GM19463 (cell line): ENCODE measurements at regions not wholly inside any gene's neighbourhood (a gene's known extent, or its start where the extent isn't known, plus 50 kb on each side); places are given as distances from the start of the nearest gene placed in this dataset.
"Not testable (repeated sequence)": the region's sequence is repeated elsewhere in the genome, so short reads cannot be mapped to it uniquely, and the experiment has no call there.

Experiments used
- ATAC-seq: cut with Tn5 transposase; IDR thresholded peaks from one replicate; pipeline ENCODE4 v1.9.1; 2021; ENCODE audit warnings: mild to moderate bottlenecking, moderate library complexity; ENCODE audit not compliant: unreplicated experiment

DNA sequence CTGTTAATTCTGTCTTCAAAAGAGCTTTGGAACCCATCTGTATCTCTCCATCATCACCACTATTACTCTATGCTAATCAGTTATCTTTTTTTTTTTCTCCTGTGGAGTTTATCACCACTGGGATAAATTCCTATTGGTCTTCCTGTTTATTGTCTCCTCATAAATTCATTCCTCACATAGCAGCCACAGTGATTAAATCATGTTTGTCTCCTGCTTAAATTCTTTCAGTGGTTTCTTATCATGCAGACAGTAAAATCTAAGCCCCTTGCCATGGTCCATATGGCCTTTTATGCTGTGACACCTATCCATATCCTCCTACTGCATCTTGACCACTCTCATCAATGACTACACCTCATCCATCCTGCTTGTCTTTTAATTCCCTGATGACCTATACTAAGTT lies 239.8 kb upstream of the ZEB2 start:
- ATAC-seq = no peak

GRCh38 chr2:144758196-144758595 lies 238.3 kb upstream of the ZEB2 start:
- not testable (repeated sequence) for ATAC-seq

GRCh38 chr2:144753416-144753815 lies 233.5 kb upstream of the ZEB2 start:
- no peak for ATAC-seq

- no peak for ATAC-seq
Observed at GRCh38 chr2:144751142-144751905, 231.4 kb upstream of the ZEB2 start.

DNA sequence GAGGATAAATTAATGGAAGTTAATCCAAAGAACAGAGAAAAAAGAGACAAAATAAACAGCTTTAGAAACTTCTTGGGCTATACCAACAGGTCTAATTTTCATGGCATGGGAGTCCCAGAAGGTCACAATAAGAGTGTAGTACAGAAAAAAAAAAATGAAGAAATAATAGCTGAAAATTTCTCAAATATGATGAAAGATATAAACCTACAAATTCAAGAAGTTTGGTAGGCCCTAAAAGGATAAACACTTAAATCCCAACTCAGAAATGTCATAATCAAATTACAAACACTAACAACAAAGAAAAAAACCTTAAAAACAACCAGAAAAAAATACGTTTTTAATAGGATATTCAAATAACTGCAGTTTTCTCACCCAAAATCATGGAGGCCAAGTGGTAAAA lies 229.3 kb upstream of the ZEB2 start:
- no peak for ATAC-seq

- ATAC-seq = no peak
Observed at GRCh38 chr2:144748443-144748842, 228.5 kb upstream of the ZEB2 start.

GRCh38 chr2:144747571-144747970 lies 227.7 kb upstream of the ZEB2 start:
- ATAC-seq = no peak

GRCh38 chr2:144745424-144745823 lies 225.5 kb upstream of the ZEB2 start:
- ATAC-seq = no peak

GRCh38 chr2:144738749-144739148 lies 218.8 kb upstream of the ZEB2 start:
- no peak for ATAC-seq

DNA sequence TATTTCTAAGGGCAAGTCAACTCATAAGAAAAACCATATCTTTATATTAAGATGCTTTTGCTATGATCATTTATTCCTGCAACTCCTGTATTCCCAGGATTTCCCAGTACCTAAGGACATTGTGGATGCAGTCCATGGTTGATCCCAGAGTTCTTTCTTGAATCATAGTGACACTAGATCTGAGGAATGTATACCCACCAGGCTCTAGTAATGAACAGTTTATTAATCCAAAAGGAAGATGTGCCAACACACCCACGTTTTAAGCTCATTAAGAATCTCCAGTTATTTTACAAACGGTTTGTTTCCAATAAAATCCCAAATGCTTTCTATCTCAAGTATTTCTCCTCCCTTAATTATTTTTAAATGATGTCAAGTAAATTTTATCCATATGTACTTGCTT lies 210.8 kb upstream of the ZEB2 start:
- ATAC-seq = no peak

DNA sequence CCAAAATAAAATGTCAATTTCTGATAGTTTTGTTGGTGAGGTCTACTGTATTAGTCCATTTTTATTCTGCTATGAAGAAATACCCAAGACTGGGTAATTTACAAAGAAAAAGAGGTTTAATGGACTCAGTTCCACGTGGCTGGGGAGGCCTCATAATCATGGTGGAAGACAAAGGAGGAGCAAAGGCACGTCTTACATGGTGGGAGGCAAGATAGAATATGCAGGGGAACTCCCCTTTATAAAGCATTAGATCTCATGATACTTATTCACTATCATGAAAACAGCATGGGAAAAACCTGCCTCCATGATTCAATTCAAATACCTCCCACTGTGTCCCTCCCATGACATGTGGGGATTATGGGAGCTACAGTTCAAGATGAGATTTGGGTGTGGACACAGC lies 204.5 kb upstream of the ZEB2 start:
- not testable (repeated sequence) for ATAC-seq

DNA sequence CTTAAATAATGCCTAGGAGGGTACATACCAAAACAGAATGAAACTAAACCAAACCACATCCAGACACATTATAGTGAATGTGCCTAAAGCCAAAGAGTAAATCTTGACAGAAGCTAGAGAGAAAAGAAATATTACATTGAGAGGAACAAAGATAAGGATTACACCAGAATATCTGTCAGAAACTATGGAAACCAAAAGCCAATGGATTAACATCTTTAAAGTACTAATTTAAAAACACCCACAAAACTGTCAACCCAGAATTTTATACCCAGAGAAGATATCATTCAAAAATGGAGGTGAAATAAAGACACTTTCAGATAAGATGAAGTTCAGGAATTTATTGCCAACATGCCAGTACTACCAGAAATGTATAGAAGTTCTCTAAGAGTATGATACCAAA lies 198.5 kb upstream of the ZEB2 start:
- no peak for ATAC-seq

DNA sequence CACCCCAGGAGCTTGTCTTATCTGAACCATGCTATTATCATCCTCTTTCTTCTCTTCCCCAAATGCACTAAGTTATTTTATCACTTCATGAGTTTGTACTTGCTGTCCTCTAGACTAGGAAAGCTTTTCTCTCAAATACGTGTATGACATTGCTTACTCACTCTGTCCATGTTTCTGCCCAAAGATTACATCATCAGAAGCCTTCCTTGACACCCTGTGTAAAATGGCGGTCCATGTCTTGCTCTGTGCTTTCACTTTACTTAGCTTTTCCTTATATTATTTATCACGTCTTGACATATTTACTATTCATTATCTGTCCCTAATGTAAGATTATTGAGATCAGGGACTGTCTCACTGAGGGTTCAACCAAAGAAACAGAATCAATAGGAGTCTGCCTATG lies 196.1 kb upstream of the ZEB2 start:
- no peak for ATAC-seq

GRCh38 chr2:144713410-144713809 lies 193.5 kb upstream of the ZEB2 start:
- no peak for ATAC-seq

DNA sequence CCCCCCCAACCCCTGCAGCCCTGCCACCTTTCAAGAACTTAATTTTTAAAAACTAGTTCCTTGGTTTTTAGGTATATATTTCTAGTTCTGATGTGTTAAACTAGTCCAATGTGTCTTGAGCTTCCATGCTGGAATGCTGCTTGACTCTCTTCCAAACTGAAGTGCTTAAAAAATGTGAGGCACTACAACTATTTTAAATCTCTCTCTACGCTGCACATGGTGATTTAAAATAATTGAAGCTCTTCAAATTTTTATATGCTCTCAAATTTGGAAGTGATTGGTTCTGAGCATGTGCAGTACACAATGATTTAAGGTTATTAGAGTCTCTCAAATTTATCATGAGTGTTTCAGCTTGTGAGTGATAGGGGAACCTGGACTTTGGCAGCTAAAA lies 192.6 kb upstream of the ZEB2 start:
- no peak for ATAC-seq

DNA sequence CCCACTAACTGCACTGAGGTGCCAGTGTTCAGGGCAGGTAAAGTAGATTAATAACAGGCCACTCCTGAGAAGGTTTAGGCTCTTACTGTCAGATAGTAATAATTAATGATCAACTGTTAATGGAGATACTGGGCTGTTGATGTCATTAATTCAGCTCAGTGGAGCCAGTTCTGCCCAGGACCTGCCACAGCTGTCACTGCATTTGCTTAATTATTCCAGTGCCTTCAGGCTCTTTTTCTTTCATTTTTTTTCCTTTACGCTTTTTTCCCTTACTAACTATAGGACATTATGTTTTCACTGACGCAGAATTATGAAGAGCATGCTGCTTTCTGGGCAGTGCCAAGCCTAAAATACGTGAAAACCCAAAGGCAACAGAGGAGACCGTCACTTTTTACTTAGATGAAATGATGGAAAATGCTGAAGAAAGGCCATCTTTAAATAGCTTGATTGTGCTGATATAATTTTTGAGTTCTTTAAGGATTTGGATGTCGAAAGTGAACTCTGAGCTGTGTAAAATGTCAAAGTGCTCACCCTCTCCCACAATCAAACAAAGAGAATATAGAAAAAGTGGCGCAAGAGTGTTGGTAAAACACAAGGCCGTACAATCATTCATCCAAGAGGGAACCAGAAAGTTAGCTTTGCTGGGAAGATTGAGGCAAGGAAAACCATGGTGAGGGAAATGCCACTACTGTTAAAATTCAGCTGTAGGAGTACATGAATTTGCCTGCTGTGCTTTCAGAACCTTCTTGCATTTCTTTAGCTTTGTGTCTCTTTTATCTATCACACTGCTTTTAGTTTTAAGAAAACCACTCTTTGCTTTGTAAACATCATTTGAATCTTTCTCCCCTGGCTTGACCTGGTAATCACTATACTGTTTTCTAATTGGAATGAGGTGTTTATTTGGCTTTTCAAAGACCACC lies 192.0 kb upstream of the ZEB2 start:
- ATAC-seq = no peak

- ATAC-seq = no peak
Observed at GRCh38 chr2:144711084-144711483, 191.2 kb upstream of the ZEB2 start.

DNA sequence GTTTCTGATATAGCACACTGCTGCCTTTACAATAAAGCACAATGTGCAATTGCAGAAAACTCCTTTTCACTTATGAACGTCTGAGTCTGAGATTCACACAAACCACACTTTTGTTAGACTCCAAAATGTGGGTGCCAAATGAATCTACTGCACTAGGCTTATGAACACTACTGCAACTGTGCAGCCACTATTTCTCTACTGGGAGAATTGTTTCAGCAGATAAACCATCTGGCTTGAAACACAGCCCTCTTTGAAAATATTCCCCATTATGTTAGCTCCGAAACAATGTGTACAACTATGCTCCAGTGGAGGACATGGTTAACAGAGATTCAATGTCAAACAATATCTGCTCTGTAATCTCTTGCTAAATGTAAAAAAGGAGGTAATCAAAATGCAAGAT lies 188.7 kb upstream of the ZEB2 start:
- ATAC-seq = no peak

- ATAC-seq = no peak
Observed at GRCh38 chr2:144707736-144708326, 187.9 kb upstream of the ZEB2 start.

GRCh38 chr2:144706647-144707046 lies 186.7 kb upstream of the ZEB2 start:
- no peak for ATAC-seq

DNA sequence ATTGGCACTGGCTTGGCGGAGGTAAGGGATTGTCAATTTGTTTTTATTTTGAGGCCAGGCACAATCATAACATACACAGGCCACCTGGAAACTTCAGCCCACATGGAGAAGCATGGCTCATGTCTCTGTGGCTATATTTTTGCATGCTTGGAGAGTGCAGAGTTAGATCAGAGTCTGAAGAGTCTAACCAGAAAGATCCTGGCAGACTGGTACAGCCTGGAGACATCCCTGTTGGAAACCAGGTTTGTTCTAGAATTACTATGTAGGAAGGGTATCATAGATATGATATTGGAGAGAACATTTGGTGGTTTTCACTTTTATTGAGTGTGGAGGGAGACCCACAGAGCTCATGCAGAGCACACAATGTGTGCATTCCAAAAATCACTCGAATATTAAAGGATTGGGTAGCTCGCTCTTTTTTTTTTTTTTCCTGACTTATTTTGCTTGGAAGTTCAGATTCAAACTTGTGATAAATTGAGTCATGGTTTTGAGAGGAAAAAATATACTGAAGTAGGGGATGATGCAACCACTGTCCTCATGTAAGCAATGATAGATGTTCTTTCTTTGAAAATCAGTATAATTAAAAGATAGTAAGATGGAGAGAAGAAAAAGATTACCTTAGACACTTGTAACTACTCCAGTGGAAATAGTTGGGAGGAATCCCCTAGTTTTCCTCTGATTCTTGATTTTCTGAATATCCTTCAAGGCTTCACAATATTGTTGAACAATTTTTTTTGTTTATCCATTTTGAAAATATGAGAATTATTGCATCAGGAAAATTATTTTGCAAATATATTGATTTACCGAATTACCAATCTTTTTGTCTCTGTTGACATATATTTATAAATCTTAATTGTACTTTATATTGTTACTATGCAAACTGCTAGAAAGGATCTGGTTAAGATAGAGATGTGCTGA lies 185.7 kb upstream of the ZEB2 start:
- ATAC-seq = no peak
